ENCODE measurements at regions not wholly inside any gene's neighbourhood (a gene's known extent, or its start where the extent isn't known, plus 50 kb on each side); places are given as distances from the start of the nearest gene placed in this dataset.

DNA sequence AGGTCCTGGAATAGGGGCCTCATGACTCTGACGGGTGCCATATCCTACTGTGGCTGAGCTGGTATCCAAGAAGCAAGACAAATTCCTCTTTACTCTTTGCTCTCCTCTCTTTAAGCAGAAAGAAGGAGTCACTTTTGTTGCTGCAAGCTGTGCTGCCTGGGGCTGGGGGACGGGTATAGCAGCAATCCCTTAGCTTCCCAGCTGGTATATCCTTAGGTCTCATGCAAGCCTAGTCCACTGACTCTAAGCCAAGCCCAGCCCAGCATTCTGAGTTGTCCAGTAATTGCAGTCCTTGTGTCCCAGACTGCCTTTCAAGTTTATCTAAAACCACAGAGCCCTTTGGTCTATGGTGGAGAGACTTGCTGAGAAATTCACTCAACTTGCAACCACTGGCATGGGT lies 893.0 kb upstream of the PRR20A start:
- no peak for TF ChIP-seq POLR2AphosphoS5 (IDR thresholded peaks at IDR 0.05)
- TF ChIP-seq, protein P1, sequence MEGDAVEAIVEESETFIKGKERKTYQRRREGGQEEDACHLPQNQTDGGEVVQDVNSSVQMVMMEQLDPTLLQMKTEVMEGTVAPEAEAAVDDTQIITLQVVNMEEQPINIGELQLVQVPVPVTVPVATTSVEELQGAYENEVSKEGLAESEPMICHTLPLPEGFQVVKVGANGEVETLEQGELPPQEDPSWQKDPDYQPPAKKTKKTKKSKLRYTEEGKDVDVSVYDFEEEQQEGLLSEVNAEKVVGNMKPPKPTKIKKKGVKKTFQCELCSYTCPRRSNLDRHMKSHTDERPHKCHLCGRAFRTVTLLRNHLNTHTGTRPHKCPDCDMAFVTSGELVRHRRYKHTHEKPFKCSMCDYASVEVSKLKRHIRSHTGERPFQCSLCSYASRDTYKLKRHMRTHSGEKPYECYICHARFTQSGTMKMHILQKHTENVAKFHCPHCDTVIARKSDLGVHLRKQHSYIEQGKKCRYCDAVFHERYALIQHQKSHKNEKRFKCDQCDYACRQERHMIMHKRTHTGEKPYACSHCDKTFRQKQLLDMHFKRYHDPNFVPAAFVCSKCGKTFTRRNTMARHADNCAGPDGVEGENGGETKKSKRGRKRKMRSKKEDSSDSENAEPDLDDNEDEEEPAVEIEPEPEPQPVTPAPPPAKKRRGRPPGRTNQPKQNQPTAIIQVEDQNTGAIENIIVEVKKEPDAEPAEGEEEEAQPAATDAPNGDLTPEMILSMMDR (IDR thresholded peaks at IDR 0.05) = no peak

Measured in sigmoid colon (tissue), 4 donors.